OCI-LY3 (cell line): ENCODE measurements at regions not wholly inside any gene's neighbourhood (a gene's known extent, or its start where the extent isn't known, plus 50 kb on each side); places are given as distances from the start of the nearest gene placed in this dataset.
"Not testable (repeated sequence)": the region's sequence is repeated elsewhere in the genome, so short reads cannot be mapped to it uniquely, and the experiment has no call there.

Experiments used
- H2AFZ ChIP-seq: fragments of 200-600, 300-600 bp; shearing (Covaris generic); 2 replicates; pipeline ENCODE4 v1.6.0; 2014; ENCODE audit warnings: antibody characterized with exemption, low read depth, low read length
- H3K27ac ChIP-seq: fragments of 200-600, 300-600 bp; sonication (generic); 2 replicates; pipeline ENCODE4 v1.5.1; 2014; ENCODE audit warnings: mild to moderate bottlenecking, low read length, moderate library complexity, mixed read lengths
- H3K27me3 ChIP-seq: fragments of 200-600, 300-600 bp; sonication (generic); 2 replicates; pipeline ENCODE4 v1.6.1; 2014; ENCODE audit warnings: low read depth, low read length, mixed read lengths
- H3K36me3 ChIP-seq: fragments of 200-600, 300-600 bp; sonication (generic); replicated peaks from 2 replicates; pipeline ENCODE3; 2014; ENCODE audit warnings: low read depth, low read length, mixed read lengths
- H3K4me1 ChIP-seq: fragments of 300-600, 200-600 bp; sonication (generic); 2 replicates; pipeline ENCODE4 v1.6.1; 2014; ENCODE audit warnings: low read length, mixed read lengths
- H3K4me2 ChIP-seq: fragments of 200-600, 300-600 bp; sonication (generic); 2 replicates; pipeline ENCODE4 v1.6.1; 2014; ENCODE audit warnings: low read length, mixed read lengths
- H3K4me3 ChIP-seq: fragments of 300-600, 200-600 bp; sonication (generic); 2 replicates; pipeline ENCODE4 v1.5.1; 2014; ENCODE audit warnings: antibody characterized with exemption, mild to moderate bottlenecking, low read length, moderate library complexity
- H3K79me2 ChIP-seq: fragments of 300-600, 200-600 bp; shearing (Covaris generic); 2 replicates; pipeline ENCODE4 v1.6.1; 2014; ENCODE audit warnings: mild to moderate bottlenecking, low read length, mixed read lengths
- H3K9ac ChIP-seq: fragments of 300-600, 200-600 bp; shearing (Covaris generic); 2 replicates; pipeline ENCODE4 v1.6.0; 2014; ENCODE audit warnings: mild to moderate bottlenecking, low read length, moderate library complexity
- H3K9me3 ChIP-seq: fragments of 200-600, 300-600 bp; shearing (Covaris generic); 2 replicates; pipeline ENCODE4 v1.6.1; 2014; ENCODE audit warnings: low read length, mixed read lengths; ENCODE audit not compliant: insufficient read depth
- H4K20me1 ChIP-seq: fragments of 200-600, 300-600 bp; sonication (generic); 2 replicates; pipeline ENCODE4 v1.6.1; 2016; ENCODE audit warnings: low read length, mixed read lengths; ENCODE audit not compliant: insufficient read depth

DNA sequence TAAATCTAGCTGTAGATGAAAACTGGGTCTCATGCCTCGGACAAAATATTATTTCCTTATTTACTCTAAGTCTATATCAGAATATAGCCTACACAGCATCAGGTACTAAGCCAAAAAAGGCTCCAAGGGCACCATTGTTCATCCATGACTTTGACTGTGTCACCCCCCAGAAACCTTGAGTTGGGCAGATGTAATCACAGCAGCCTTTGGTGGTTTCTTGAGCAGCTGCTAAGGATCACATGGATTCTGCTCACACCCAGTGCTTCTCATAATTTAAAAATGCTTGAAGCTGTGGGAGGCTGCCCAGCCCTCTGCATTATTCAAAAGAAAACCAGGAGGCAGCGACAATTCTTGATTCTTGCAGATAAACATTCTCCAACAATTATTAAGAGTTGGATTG lies 293.5 kb upstream of the PLGLB2 start:
- not testable (repeated sequence) for H3K27me3 ChIP-seq, H3K36me3 ChIP-seq, H3K27ac ChIP-seq, H4K20me1 ChIP-seq, H3K9me3 ChIP-seq, H3K4me3 ChIP-seq, H3K9ac ChIP-seq, H3K4me2 ChIP-seq, H2AFZ ChIP-seq
- Histone ChIP-seq H3K79me2 (peaks cover 17% of the 10 kb centered on the region), H3K4me1 (peaks cover 15% of the 10 kb centered on the region; the same call in 1 of the 2 replicates)

DNA sequence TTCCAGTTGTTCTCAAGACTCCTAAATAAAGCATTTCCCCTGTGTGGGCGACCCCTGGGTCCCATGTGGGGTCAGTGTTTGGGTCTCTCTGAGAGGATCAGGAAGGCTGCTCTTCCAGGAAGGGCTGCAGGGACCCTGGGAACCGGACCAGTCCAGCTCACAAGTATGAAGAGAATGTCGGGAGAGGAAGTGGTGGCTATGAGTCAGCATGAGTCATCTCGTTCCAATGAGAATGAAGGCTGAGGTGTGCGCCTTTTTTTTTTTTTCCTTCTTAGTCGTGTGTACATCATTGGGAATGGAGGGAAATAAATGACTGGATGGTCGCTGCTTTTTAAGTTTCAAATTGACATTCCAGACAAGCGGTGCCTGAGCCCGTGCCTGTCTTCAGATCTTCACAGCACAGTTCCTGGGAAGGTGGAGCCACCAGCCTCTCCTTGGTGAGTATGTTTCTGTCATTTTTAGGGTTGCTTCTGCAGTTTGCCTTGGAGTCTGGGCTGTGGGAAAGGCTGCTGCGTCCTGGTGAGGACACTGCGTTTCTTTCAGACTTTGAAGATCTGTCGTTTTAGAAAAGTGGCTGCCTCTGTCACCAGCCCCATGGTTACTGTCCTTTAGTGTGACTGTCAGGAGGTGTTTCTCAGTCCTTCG lies 292.6 kb upstream of the PLGLB2 start:
- peak overlapping the region; percentile 77 for H3K9ac ChIP-seq
- peak overlapping the region; percentile 61 for H3K4me2 ChIP-seq

GRCh38 chr2:87455854-87456249 lies 292.0 kb upstream of the PLGLB2 start:
- not testable (repeated sequence) for H2AFZ ChIP-seq, H3K36me3 ChIP-seq, H3K9me3 ChIP-seq, H4K20me1 ChIP-seq, H3K27me3 ChIP-seq
- peak overlapping the region; percentile 61 for H3K4me2 ChIP-seq
- H3K9ac ChIP-seq: peak overlapping the region; percentile 77
- peaks cover 17% of the 10 kb centered on the region for H3K79me2 ChIP-seq
- peak overlapping the region; percentile 68 for H3K27ac ChIP-seq
- peak overlapping the region; percentile 74 for H3K4me3 ChIP-seq
- H3K4me1 ChIP-seq: peaks cover 15% of the 10 kb centered on the region; the same call in 1 of the 2 replicates

More for the DNA sequence above, 292.6 kb upstream of the PLGLB2 start:
- Histone ChIP-seq H3K27ac (peak overlapping the region; percentile 68), H3K79me2 (peaks cover 17% of the 10 kb centered on the region), H3K4me1 (peaks cover 15% of the 10 kb centered on the region; the same call in 1 of the 2 replicates), H3K4me3 (peak overlapping the region; percentile 74)
- not testable (repeated sequence) for H2AFZ ChIP-seq, H3K9me3 ChIP-seq, H3K36me3 ChIP-seq, H4K20me1 ChIP-seq, H3K27me3 ChIP-seq

- Histone ChIP-seq H3K4me3 (peak overlapping the region; percentile 76), H3K4me2 (peak overlapping the region; percentile 83), H3K79me2 (peaks cover 18% of the 10 kb centered on the region), H3K4me1 (peaks cover 15% of the 10 kb centered on the region; the same call in 1 of the 2 replicates), H3K9ac (peak overlapping the region; percentile 83), H3K27ac (peak overlapping the region; percentile 89)
- not testable (repeated sequence) for H2AFZ ChIP-seq, H3K9me3 ChIP-seq, H4K20me1 ChIP-seq, H3K27me3 ChIP-seq, H3K36me3 ChIP-seq
These were observed 291.3 kb upstream of the PLGLB2 start for GRCh38 chr2:87456477-87457128.

- not testable (repeated sequence) for H3K36me3 ChIP-seq, H3K9me3 ChIP-seq, H3K4me3 ChIP-seq, H4K20me1 ChIP-seq, H3K27ac ChIP-seq, H3K9ac ChIP-seq, H3K27me3 ChIP-seq, H2AFZ ChIP-seq
- Histone ChIP-seq H3K4me1 (peaks cover 15% of the 10 kb centered on the region; the same call in 1 of the 2 replicates), H3K4me2 (peak overlapping the region; percentile 36; the same call in 1 of the 2 replicates), H3K79me2 (peaks cover 23% of the 10 kb centered on the region)
These were observed 290.8 kb upstream of the PLGLB2 start for GRCh38 chr2:87457129-87457499.

- H3K4me1 ChIP-seq: peaks cover 15% of the 10 kb centered on the region; the same call in 1 of the 2 replicates
- peak overlapping the region; percentile 51 for H3K4me2 ChIP-seq
- not testable (repeated sequence) for H3K27me3 ChIP-seq, H3K27ac ChIP-seq, H3K9me3 ChIP-seq, H3K36me3 ChIP-seq, H2AFZ ChIP-seq, H3K4me3 ChIP-seq, H3K9ac ChIP-seq, H4K20me1 ChIP-seq
- peaks cover 29% of the 10 kb centered on the region for H3K79me2 ChIP-seq
These were observed 288.9 kb upstream of the PLGLB2 start for GRCh38 chr2:87458938-87459337.

DNA sequence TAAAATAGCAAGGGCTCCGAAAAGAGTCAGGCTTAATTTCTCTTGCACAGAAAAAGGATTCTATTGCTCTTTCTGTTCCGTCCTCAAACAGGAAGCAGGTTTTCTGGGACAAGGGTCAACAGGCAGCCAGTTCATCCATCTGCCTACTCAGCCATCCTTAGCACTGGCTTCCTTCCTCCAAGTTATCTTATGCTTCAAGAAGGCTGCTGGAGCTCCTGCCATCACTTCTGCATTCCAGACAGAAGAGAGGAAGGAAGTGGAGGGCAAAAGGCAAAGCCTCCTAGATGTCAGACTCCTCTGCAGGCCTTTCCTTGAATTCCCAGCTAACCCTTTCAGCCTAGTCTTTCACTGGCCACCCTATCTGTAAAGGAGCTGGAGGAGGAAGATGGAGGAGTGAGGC lies 287.8 kb upstream of the PLGLB2 start:
- H3K79me2 ChIP-seq: peaks cover 29% of the 10 kb centered on the region
- H3K9me3 ChIP-seq: not testable (repeated sequence)

DNA sequence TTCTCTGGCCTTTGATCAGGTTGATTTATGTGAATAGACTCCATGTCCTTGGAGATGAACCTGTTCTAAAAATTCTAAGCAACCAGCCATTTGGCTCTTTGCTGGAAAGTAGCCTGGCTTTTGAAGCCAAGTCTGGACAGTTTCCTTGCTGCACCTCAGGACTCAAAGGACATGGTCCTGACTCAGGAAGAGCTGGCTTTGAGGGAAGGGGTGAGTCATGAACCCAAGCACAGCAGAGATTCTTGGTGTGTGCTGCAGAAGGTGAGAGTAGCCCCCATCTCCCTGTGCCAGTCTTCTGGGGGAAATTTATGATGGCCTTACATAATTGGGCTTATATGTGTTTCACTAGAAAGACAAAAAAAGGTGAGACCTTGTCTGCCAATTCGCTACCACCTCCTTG lies 287.2 kb upstream of the PLGLB2 start:
- peaks cover 12% of the 10 kb centered on the region; the same call in 1 of the 2 replicates for H3K4me1 ChIP-seq
- H3K36me3 ChIP-seq, H4K20me1 ChIP-seq, H3K4me3 ChIP-seq, H3K27ac ChIP-seq, H3K9ac ChIP-seq, H3K4me2 ChIP-seq, H2AFZ ChIP-seq, H3K27me3 ChIP-seq, H3K9me3 ChIP-seq: not testable (repeated sequence)
- H3K79me2 ChIP-seq: peaks cover 33% of the 10 kb centered on the region

More for the DNA sequence above, 287.8 kb upstream of the PLGLB2 start:
- not testable (repeated sequence) for H3K4me2 ChIP-seq, H3K27me3 ChIP-seq, H2AFZ ChIP-seq, H3K27ac ChIP-seq, H3K4me3 ChIP-seq, H3K36me3 ChIP-seq, H3K9ac ChIP-seq, H4K20me1 ChIP-seq
- H3K4me1 ChIP-seq: peaks cover 12% of the 10 kb centered on the region; the same call in 1 of the 2 replicates

DNA sequence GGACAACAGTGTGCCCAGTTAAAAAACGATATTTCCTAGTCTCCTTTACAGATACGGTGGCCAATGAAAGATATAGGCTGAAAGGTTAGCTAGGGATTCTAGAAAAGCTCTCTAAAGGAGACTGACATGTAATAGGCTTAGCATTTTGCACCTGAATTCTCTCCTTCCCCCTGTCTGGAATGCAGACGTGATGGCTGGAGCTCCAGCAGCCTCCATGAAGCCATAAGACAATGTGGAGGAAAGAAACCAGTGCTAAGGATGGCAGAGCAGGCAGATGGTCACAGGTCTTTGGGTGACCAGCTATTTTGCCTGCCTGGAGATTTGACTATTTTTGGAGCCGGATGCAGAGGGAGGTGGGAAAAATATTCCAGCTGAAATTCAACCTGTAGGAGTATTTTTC lies 286.2 kb upstream of the PLGLB2 start:
- H2AFZ ChIP-seq, H3K4me2 ChIP-seq, H3K9me3 ChIP-seq, H4K20me1 ChIP-seq, H3K27me3 ChIP-seq, H3K36me3 ChIP-seq, H3K9ac ChIP-seq, H3K27ac ChIP-seq, H3K4me3 ChIP-seq: not testable (repeated sequence)
- Histone ChIP-seq H3K79me2 (peaks cover 32% of the 10 kb centered on the region), H3K4me1 (peaks cover 15% of the 10 kb centered on the region)
